ENCODE measurements at regions not wholly inside any gene's neighbourhood (a gene's known extent, or its start where the extent isn't known, plus 50 kb on each side); places are given as distances from the start of the nearest gene placed in this dataset.
"Not testable (repeated sequence)": the region's sequence is repeated elsewhere in the genome, so short reads cannot be mapped to it uniquely, and the experiment has no call there.

DNA sequence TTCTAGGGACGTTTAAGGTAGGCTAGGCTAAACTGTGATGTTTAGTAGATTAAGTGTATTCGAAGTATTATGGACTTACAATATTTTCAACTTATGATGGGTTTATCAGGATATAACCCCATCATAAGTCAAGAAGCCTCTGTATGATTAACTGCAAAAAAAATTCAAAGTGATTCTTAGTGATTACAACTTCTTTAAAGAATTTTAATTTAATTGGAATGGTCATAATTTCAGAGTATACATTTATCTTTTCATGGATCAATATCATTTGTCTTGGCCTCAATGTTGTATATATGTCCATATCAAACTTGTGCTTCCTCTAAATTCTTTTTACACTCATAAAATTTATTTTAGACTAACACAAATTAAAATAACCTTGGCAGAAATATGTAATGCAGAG is 183.3 kb upstream of the LRP1B start:
- no peak overlapping the region for H3K4me3 Mint-ChIP-seq
- CTCF ChIA-PET: interaction anchor here (0.6 kb wide), 1 partner anchor 177 kb away, joined by 4 read pairs; no protein-coding TSS in a partner anchor
- H3K9me3 Mint-ChIP-seq: peaks cover 10% of the 10 kb centered on the region
- intact Hi-C loops (cut with micrococcal nuclease): no loop called here
- DNase-seq: no peak
- no peaks in the 10 kb centered on the region for H3K36me3 Mint-ChIP-seq (ENCODE audit: low read depth)
- H3K4me1 Mint-ChIP-seq (ENCODE audit: low read depth): no peaks in the 10 kb centered on the region
- H3K27me3 Mint-ChIP-seq (ENCODE audit: low read depth): no peaks in the 10 kb centered on the region
- H3K27ac Mint-ChIP-seq: no peak overlapping the region

DNA sequence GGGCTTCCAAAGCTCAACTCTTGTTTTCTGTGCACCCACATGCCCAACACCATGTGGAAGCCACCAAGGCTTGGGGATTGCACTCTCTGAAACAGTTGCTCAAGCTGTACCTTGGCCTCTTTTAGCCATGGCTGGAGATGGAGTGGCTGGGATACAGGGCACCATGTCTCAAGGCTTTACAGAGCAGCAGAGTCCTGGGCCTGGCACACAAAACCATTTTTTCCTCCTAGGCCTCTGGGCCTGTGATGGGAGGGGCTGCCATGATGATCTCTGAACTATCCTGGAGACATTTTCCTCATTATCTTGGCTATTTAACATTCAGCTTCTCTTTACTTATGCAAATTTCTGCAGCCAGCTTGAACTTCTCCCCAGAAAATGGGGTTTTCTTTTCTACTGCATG is 179.7 kb upstream of the LRP1B start:
- Mint-ChIP-seq H3K27ac (no peak overlapping the region), H3K36me3 (ENCODE audit: low read depth) (no peaks in the 10 kb centered on the region), H3K27me3 (ENCODE audit: low read depth) (no peaks in the 10 kb centered on the region), H3K4me3 (no peak overlapping the region), H3K4me1 (ENCODE audit: low read depth) (no peaks in the 10 kb centered on the region), H3K9me3 (peaks cover 10% of the 10 kb centered on the region)
- CTCF ChIA-PET: no interaction called here
- intact Hi-C loops (cut with micrococcal nuclease): no loop called here
- DNase-seq: no peak

DNA sequence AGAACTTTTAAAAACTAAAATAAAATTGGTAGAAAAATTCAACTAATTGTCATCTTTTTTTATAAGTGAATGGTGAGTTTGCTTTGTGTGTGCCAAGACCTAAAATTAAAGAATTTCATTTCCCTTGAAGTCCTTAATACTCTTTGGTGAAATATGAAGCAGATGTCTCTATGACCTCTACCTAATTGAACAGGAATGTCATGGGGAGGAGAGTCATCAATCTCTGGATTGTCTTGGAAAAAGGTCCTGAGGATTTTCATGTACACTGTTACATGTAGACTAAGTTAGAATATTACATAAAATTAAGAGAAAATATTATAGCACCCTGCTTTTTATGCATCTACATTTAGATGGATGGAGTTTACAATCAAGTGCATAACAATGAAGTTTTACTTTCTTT is 177.9 kb upstream of the LRP1B start:
- Mint-ChIP-seq H3K27ac (no peak overlapping the region), H3K4me1 (ENCODE audit: low read depth) (no peaks in the 10 kb centered on the region)

DNA sequence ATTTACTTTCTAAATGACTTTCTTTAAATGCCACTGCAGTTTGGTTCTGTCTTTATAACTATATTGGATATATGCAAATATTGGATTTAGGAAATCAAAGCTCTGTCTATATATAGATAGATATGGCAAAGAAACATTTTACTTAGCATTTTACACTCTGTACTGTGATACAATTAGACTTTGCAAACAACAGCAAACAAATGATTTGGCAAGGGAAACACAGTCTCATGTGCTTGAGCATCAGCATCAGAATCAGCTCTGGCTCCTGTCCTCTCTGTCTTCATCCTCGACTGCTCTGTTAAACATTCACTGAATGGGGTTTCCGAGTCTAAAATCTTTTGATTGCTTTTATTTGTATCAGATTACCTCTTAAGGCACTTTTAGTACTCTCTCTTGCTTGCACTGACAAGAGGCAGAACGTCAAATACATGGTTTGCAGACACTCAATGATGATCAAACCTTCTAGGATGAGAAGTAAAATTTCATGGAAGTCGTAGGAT is 176.8 kb upstream of the LRP1B start:
- Mint-ChIP-seq H3K9me3 (peaks cover 10% of the 10 kb centered on the region), H3K36me3 (ENCODE audit: low read depth) (no peaks in the 10 kb centered on the region), H3K4me3 (no peak overlapping the region), H3K4me1 (ENCODE audit: low read depth) (no peaks in the 10 kb centered on the region), H3K27ac (no peak overlapping the region), H3K27me3 (ENCODE audit: low read depth) (no peaks in the 10 kb centered on the region)
- intact Hi-C loops (cut with micrococcal nuclease): no loop called here
- no peak for DNase-seq
- CTCF ChIA-PET: no interaction called here

More for the DNA sequence above, 177.9 kb upstream of the LRP1B start:
- no peak for DNase-seq
- no peaks in the 10 kb centered on the region for H3K27me3 Mint-ChIP-seq (ENCODE audit: low read depth)
- intact Hi-C loops (cut with micrococcal nuclease): no loop called here
- no peaks in the 10 kb centered on the region for H3K36me3 Mint-ChIP-seq (ENCODE audit: low read depth)
- H3K4me3 Mint-ChIP-seq: no peak overlapping the region
- H3K9me3 Mint-ChIP-seq: peaks cover 10% of the 10 kb centered on the region
- CTCF ChIA-PET: no interaction called here

DNA sequence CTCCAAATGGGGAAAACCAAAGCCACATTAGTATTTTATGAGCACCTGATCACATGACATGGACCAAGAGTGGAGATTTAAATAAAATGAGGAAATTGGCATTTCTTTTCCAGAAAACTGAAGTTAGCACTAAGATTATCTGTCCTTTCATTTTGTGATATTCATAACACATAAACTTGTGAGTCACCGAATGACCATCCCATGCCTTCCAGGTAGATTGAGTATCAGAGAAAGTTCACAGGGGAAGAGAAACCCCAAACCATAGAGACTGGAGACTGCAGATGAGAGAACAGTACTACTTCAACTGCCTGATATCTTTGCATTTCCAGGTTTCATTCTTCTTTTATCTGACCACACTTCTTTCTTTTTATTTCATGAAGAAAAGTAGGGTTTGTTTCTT is 176.3 kb upstream of the LRP1B start:
- Mint-ChIP-seq H3K36me3 (ENCODE audit: low read depth) (no peaks in the 10 kb centered on the region), H3K4me1 (ENCODE audit: low read depth) (no peaks in the 10 kb centered on the region), H3K27me3 (ENCODE audit: low read depth) (no peaks in the 10 kb centered on the region), H3K9me3 (peaks cover 10% of the 10 kb centered on the region), H3K27ac (no peak overlapping the region), H3K4me3 (no peak overlapping the region)
- CTCF ChIA-PET: no interaction called here
- DNase-seq: no peak
- intact Hi-C loops (cut with micrococcal nuclease): no loop called here

DNA sequence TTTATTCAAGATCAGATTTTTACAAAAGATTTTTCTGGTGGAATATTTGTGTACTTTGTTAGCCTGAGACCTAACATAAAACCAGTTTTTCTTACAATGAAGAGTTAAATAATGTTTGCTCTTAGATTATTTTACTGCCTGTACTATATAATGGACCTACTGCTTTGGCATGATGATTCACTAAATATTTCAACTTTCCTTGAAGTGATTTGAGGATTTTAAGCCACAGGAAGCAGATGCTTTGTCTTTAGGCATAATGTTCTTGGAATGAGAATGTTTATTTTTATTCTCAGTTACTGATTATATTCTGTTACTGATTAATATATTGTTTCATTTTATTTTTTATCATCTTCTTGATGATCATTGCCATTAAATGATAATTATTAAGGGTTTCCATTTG is 175.3 kb upstream of the LRP1B start:
- no peak overlapping the region for H3K27ac Mint-ChIP-seq
- no peak overlapping the region for H3K4me3 Mint-ChIP-seq
- no peaks in the 10 kb centered on the region for H3K4me1 Mint-ChIP-seq (ENCODE audit: low read depth)
- H3K9me3 Mint-ChIP-seq: peaks cover 8% of the 10 kb centered on the region
- no peak for DNase-seq
- no peaks in the 10 kb centered on the region for H3K36me3 Mint-ChIP-seq (ENCODE audit: low read depth)
- CTCF ChIA-PET: no interaction called here
- no peaks in the 10 kb centered on the region for H3K27me3 Mint-ChIP-seq (ENCODE audit: low read depth)
- intact Hi-C loops (cut with micrococcal nuclease): no loop called here

DNA sequence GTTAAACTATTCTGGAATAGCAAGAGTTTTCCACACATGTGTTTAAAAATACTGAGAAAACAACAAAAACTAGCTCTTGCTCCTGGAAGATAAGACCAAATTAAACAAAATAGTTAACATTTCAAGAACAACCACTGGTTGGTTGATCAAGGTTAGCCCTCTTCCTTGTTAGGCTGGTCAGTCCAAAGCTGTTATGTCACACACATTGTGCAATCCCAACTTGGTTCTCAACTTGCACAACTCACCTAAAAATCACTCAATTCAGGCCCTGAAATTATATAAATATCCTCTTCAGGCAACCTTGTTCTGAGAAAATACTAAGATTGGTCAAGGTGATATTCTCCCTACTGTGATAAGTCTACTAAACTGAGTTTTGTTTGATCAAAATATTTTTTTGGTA is 169.7 kb upstream of the LRP1B start:
- no peaks in the 10 kb centered on the region for H3K36me3 Mint-ChIP-seq (ENCODE audit: low read depth)
- no peaks in the 10 kb centered on the region for H3K4me1 Mint-ChIP-seq (ENCODE audit: low read depth)
- H3K9me3 Mint-ChIP-seq: peaks cover 8% of the 10 kb centered on the region
- CTCF ChIA-PET: no interaction called here
- no peak overlapping the region for H3K27ac Mint-ChIP-seq
- H3K4me3 Mint-ChIP-seq: no peak overlapping the region
- H3K27me3 Mint-ChIP-seq (ENCODE audit: low read depth): no peaks in the 10 kb centered on the region
- intact Hi-C loops (cut with micrococcal nuclease): no loop called here
- no peak for DNase-seq

DNA sequence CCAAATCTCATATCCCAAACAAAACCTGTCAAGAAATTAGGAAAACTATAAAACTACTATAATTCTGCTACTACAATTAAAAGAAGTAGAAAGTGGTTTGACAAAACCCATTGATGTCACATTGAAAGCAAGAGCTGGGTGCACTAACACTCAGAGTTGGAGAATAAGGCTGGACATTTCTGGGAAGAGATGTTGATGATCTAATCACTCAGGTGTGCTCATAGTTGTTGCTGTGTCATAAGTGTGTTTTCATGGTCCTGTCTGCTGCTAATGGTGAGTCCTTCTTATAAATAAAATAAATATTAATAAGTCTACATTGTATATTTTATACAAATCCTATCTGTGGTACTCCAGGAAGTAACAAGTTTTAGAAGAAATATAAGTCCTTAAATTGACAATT is 168.2 kb upstream of the LRP1B start:
- no peak for DNase-seq
- peaks cover 13% of the 10 kb centered on the region for H3K9me3 Mint-ChIP-seq
- H3K27me3 Mint-ChIP-seq (ENCODE audit: low read depth): no peaks in the 10 kb centered on the region
- CTCF ChIA-PET: no interaction called here
- no peak overlapping the region for H3K27ac Mint-ChIP-seq
- H3K36me3 Mint-ChIP-seq (ENCODE audit: low read depth): no peaks in the 10 kb centered on the region
- no peak overlapping the region for H3K4me3 Mint-ChIP-seq
- intact Hi-C loops (cut with micrococcal nuclease): no loop called here
- H3K4me1 Mint-ChIP-seq (ENCODE audit: low read depth): no peaks in the 10 kb centered on the region

DNA sequence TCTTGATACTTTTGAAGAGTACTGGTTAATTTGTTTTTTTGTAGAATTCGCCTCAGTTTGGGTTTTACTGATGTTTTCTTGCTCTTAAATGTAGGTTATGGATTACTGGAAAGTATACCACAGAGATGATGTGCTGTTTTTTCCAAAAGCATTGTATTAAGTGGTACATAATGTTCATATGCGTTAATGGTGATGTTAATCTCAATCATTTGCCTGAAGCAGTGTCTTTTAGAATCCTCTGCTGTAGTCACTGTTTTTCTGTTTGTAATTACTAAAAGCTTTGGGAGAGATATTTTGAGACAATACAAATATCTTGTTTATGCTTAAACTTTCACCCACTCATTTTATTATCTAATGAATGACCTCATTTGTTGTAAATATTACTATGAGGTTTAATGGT is 163.4 kb upstream of the LRP1B start:
- H3K27ac Mint-ChIP-seq: no peak overlapping the region
- no peak for DNase-seq
- CTCF ChIA-PET: no interaction called here
- H3K4me3 Mint-ChIP-seq: no peak overlapping the region
- no peaks in the 10 kb centered on the region for H3K4me1 Mint-ChIP-seq (ENCODE audit: low read depth)
- intact Hi-C loops (cut with micrococcal nuclease): no loop called here
- H3K36me3 Mint-ChIP-seq (ENCODE audit: low read depth): no peaks in the 10 kb centered on the region
- H3K27me3 Mint-ChIP-seq (ENCODE audit: low read depth): no peaks in the 10 kb centered on the region
- peaks cover 16% of the 10 kb centered on the region for H3K9me3 Mint-ChIP-seq

DNA sequence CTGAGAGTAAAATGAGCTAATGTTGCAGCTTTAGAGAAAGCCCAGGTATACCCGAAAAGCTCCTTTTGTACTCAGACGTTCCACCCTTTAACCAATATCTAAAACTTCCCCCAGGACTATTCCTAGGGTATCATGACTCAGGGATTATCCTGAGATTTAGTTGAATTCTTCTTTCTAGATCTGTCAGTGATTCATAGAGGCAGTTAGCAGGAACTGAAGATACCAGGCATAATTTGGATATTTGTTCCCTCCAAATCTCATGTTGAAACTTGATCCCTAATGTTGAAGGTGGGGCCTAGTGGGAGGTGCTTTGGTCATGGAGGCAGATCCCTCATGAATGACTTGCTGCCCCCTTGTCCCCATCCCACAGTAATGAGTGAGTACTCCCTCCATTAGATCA is 161.2 kb upstream of the LRP1B start:
- no peaks in the 10 kb centered on the region for H3K4me1 Mint-ChIP-seq (ENCODE audit: low read depth)
- H3K27me3 Mint-ChIP-seq (ENCODE audit: low read depth): no peaks in the 10 kb centered on the region
- no peak for DNase-seq
- H3K9me3 Mint-ChIP-seq: peaks cover 16% of the 10 kb centered on the region
- CTCF ChIA-PET: interaction anchor here (0.6 kb wide), 1 partner anchor 706 kb away, joined by 3 read pairs; no protein-coding TSS in a partner anchor
- H3K4me3 Mint-ChIP-seq: no peak overlapping the region
- no peaks in the 10 kb centered on the region for H3K36me3 Mint-ChIP-seq (ENCODE audit: low read depth)
- no peak overlapping the region for H3K27ac Mint-ChIP-seq
- intact Hi-C loops (cut with micrococcal nuclease): no loop called here

DNA sequence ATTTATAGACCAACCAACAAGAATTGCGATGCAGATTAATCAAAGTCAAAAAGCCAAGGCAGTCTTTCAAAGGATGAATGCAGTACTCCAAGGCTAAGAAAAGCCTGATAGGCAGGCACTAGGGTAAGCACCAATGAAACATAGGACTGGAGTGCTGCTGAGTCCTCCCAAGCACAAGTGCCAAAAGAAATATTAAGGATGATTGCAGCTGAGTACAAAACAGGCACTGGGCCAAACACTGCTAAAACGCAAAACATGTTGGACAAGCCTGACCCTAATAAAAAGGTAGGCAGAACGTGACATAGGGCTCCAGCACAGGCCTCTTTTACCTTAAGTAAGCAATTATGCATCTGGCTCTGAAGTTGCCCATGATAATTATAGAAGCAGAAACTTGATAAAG is 160.1 kb upstream of the LRP1B start:
- DNase-seq: no peak
- Mint-ChIP-seq H3K4me3 (no peak overlapping the region), H3K4me1 (ENCODE audit: low read depth) (no peaks in the 10 kb centered on the region), H3K27ac (no peak overlapping the region), H3K36me3 (ENCODE audit: low read depth) (no peaks in the 10 kb centered on the region), H3K9me3 (peaks cover 18% of the 10 kb centered on the region), H3K27me3 (ENCODE audit: low read depth) (no peaks in the 10 kb centered on the region)
- intact Hi-C loops (cut with micrococcal nuclease): no loop called here
- CTCF ChIA-PET: no interaction called here

DNA sequence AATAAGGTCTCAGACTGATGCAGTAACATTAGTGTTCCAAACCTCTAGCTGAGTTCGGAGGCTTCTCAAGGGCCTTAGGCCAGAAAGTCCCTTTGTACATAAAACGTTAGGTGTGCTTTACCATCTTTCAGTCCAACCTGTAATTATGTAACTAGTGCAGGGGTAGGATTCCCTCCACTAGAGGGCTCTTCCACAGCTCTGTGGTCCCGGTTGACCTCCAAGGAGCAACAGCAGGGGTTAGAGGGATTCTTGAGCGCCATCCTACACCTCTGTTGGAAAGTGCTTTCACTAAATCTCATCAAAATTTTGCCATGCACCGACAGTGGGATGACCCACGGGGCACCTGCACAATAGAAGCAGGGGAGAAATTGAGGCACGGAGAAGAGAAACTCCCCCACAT is 155.8 kb upstream of the LRP1B start:
- CTCF ChIA-PET: no interaction called here
- Mint-ChIP-seq H3K27ac (no peak overlapping the region), H3K36me3 (ENCODE audit: low read depth) (no peaks in the 10 kb centered on the region), H3K4me1 (ENCODE audit: low read depth) (no peaks in the 10 kb centered on the region), H3K9me3 (peaks cover 6% of the 10 kb centered on the region), H3K4me3 (no peak overlapping the region), H3K27me3 (ENCODE audit: low read depth) (no peaks in the 10 kb centered on the region)
- intact Hi-C loops (cut with micrococcal nuclease): no loop called here
- DNase-seq: no peak

DNA sequence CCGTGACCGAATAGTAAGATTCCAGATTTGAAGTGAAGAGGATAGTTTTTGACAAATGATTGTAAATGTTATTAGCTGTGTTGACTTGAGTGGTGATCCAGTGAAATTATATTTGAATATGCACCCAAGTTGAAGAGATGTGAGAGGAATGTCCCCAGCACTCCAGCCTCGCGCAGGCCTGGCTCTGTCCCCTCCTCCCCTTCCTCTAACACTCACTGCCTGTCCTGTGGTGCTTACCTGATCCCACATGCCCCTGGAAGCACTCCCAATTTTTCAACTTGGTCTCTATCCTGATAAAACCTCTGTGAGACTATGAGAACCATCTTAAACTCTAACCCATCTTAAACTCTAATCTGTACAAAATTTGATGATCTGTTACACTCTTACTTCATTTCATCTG is 154.7 kb upstream of the LRP1B start:
- Mint-ChIP-seq H3K27me3 (ENCODE audit: low read depth) (no peaks in the 10 kb centered on the region), H3K27ac (no peak overlapping the region), H3K4me3 (no peak overlapping the region), H3K9me3 (peaks cover 6% of the 10 kb centered on the region), H3K36me3 (ENCODE audit: low read depth) (no peaks in the 10 kb centered on the region), H3K4me1 (ENCODE audit: low read depth) (no peaks in the 10 kb centered on the region)
- intact Hi-C loops (cut with micrococcal nuclease): no loop called here
- CTCF ChIA-PET: interaction anchor here (0.6 kb wide), 1 partner anchor 681 kb away, joined by 3 read pairs; no protein-coding TSS in a partner anchor
- DNase-seq: no peak

DNA sequence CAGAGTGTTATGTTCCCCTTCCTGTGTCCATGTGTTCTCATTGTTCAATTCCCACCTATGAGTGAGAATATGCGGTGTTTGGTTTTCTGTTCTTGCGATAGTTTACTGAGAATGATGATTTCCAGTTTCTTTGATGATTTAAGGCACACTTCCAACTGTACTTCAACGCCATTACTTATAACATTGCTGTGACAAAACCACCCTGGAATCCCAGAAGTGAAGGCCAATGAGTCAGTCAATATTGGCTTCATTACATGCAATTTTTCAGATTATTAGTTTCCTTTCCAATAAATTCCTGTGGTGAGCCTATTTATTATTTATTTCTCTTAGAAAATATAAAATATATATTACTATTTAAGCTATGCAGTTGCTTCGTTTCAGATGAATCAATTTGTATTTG is 153.5 kb upstream of the LRP1B start:
- H3K9me3 Mint-ChIP-seq; DNase-seq; intact Hi-C loops (cut with micrococcal nuclease); H3K4me1 Mint-ChIP-seq (ENCODE audit: low read depth); CTCF ChIA-PET; H3K27me3 Mint-ChIP-seq (ENCODE audit: low read depth); H3K27ac Mint-ChIP-seq; H3K4me3 Mint-ChIP-seq; H3K36me3 Mint-ChIP-seq (ENCODE audit: low read depth): not testable (repeated sequence)
